ENCODE measurements at regions not wholly inside any gene's neighbourhood (a gene's known extent, or its start where the extent isn't known, plus 50 kb on each side); places are given as distances from the start of the nearest gene placed in this dataset.

GRCh38 chr10:114771749-114772148 is 49.8 kb upstream of the FHIP2A start:
- DNase-seq: no peak

Measured in activated CD8-positive, alpha-beta memory T cell treated with anti-CD3 and anti-CD28 coated beads, Interleukin-2, amount 50 U/mL, for 4 hours (primary cell).